ENCODE measurements at regions not wholly inside any gene's neighbourhood (a gene's known extent, or its start where the extent isn't known, plus 50 kb on each side); places are given as distances from the start of the nearest gene placed in this dataset.

GRCh38 chr16:85220125-85220839 lies 108.0 kb upstream of the CIBAR2 start:
- Mint-ChIP-seq H3K9me3 (ENCODE audit: low read depth) (no peaks in the 10 kb centered on the region), H3K4me3 (ENCODE audit: low read depth) (no peak overlapping the region), H3K27me3 (peaks cover 6% of the 10 kb centered on the region), H3K4me1 (ENCODE audit: low read depth) (peaks cover 10% of the 10 kb centered on the region), H3K36me3 (ENCODE audit: insufficient read depth) (no peaks in the 10 kb centered on the region), H3K27ac (no peak overlapping the region)
- DNase-seq (ENCODE audit: low spot score, unreplicated experiment), result no peak
- TF ChIP-seq CTCF (IDR thresholded peaks at IDR 0.05; ENCODE audit: unreplicated experiment), result no peak

GRCh38 chr16:85220964-85221731 lies 108.9 kb upstream of the CIBAR2 start:
- H3K4me3 Mint-ChIP-seq (ENCODE audit: low read depth), result no peak overlapping the region
- H3K27ac Mint-ChIP-seq, result no peak overlapping the region

GRCh38 chr16:85221771-85222154 lies 109.5 kb upstream of the CIBAR2 start:
- Mint-ChIP-seq H3K4me3 (ENCODE audit: low read depth) (no peak overlapping the region), H3K27ac (no peak overlapping the region), H3K4me1 (ENCODE audit: low read depth) (peaks cover 10% of the 10 kb centered on the region), H3K36me3 (ENCODE audit: insufficient read depth) (no peaks in the 10 kb centered on the region), H3K9me3 (ENCODE audit: low read depth) (no peaks in the 10 kb centered on the region), H3K27me3 (peaks cover 6% of the 10 kb centered on the region)
- DNase-seq (ENCODE audit: low spot score, unreplicated experiment), result no peak
- TF ChIP-seq CTCF (IDR thresholded peaks at IDR 0.05; ENCODE audit: unreplicated experiment), result no peak

More at GRCh38 chr16:85220964-85221731, 108.9 kb upstream of the CIBAR2 start:
- TF ChIP-seq CTCF (IDR thresholded peaks at IDR 0.05; ENCODE audit: unreplicated experiment), result no peak
- H3K4me1 Mint-ChIP-seq (ENCODE audit: low read depth), result peaks cover 10% of the 10 kb centered on the region
- no peaks in the 10 kb centered on the region for H3K9me3 Mint-ChIP-seq (ENCODE audit: low read depth)
- peaks cover 6% of the 10 kb centered on the region for H3K27me3 Mint-ChIP-seq
- no peak for DNase-seq (ENCODE audit: low spot score, unreplicated experiment)
- H3K36me3 Mint-ChIP-seq (ENCODE audit: insufficient read depth), result no peaks in the 10 kb centered on the region

GRCh38 chr16:85222155-85222863 lies 110.0 kb upstream of the CIBAR2 start:
- H3K9me3 Mint-ChIP-seq (ENCODE audit: low read depth), result no peaks in the 10 kb centered on the region
- H3K4me1 Mint-ChIP-seq (ENCODE audit: low read depth), result peaks cover 12% of the 10 kb centered on the region
- peaks cover 10% of the 10 kb centered on the region for H3K27me3 Mint-ChIP-seq
- H3K4me3 Mint-ChIP-seq (ENCODE audit: low read depth), result no peak overlapping the region
- no peak for TF ChIP-seq CTCF (IDR thresholded peaks at IDR 0.05; ENCODE audit: unreplicated experiment)
- no peak overlapping the region for H3K27ac Mint-ChIP-seq
- no peak for DNase-seq (ENCODE audit: low spot score, unreplicated experiment)
- H3K36me3 Mint-ChIP-seq (ENCODE audit: insufficient read depth), result no peaks in the 10 kb centered on the region

GRCh38 chr16:85225257-85225656 lies 113.0 kb upstream of the CIBAR2 start:
- no peak overlapping the region for H3K27ac Mint-ChIP-seq
- no peak for TF ChIP-seq CTCF (IDR thresholded peaks at IDR 0.05; ENCODE audit: unreplicated experiment)
- peaks cover 22% of the 10 kb centered on the region for H3K4me1 Mint-ChIP-seq (ENCODE audit: low read depth)
- H3K27me3 Mint-ChIP-seq, result peaks cover 7% of the 10 kb centered on the region
- H3K36me3 Mint-ChIP-seq (ENCODE audit: insufficient read depth), result no peaks in the 10 kb centered on the region
- no peak overlapping the region for H3K4me3 Mint-ChIP-seq (ENCODE audit: low read depth)
- no peak for DNase-seq (ENCODE audit: low spot score, unreplicated experiment)
- H3K9me3 Mint-ChIP-seq (ENCODE audit: low read depth), result no peaks in the 10 kb centered on the region
